ENCODE measurements at regions not wholly inside any gene's neighbourhood (a gene's known extent, or its start where the extent isn't known, plus 50 kb on each side); places are given as distances from the start of the nearest gene placed in this dataset.

- intact Hi-C loops (cut with micrococcal nuclease), result no loop called here
- DNase-seq, result no peak
- Mint-ChIP-seq H3K9me3 (peaks cover 14% of the 10 kb centered on the region), H3K36me3 (ENCODE audit: low read depth) (no peaks in the 10 kb centered on the region), H3K4me3 (no peak overlapping the region), H3K27ac (no peak overlapping the region), H3K4me1 (no peaks in the 10 kb centered on the region), H3K27me3 (peaks cover 3% of the 10 kb centered on the region)
- ChIA-PET CTCF (no interaction called here), POLR2A (no interaction called here)
- no peak for TF ChIP-seq CTCF (IDR thresholded peaks at IDR 0.05)
- ATAC-seq (ENCODE audit: low read depth), result no peak
These were observed 209.7 kb upstream of the TUT7 start for GRCh38 chr9:86563936-86564335.

GRCh38 chr9:86563350-86563749 lies 209.1 kb upstream of the TUT7 start:
- intact Hi-C loops (cut with micrococcal nuclease), result no loop called here
- ChIA-PET CTCF (no interaction called here), POLR2A (no interaction called here)
- Mint-ChIP-seq H3K27me3 (peaks cover 3% of the 10 kb centered on the region), H3K36me3 (ENCODE audit: low read depth) (no peaks in the 10 kb centered on the region), H3K4me3 (no peak overlapping the region), H3K4me1 (no peaks in the 10 kb centered on the region), H3K9me3 (peaks cover 11% of the 10 kb centered on the region), H3K27ac (no peak overlapping the region)
- TF ChIP-seq CTCF (IDR thresholded peaks at IDR 0.05), result no peak
- DNase-seq (no peak), ATAC-seq (ENCODE audit: low read depth) (no peak)

GRCh38 chr9:86562691-86563090 lies 208.5 kb upstream of the TUT7 start:
- Mint-ChIP-seq H3K36me3 (ENCODE audit: low read depth) (no peaks in the 10 kb centered on the region), H3K27ac (no peak overlapping the region), H3K4me1 (no peaks in the 10 kb centered on the region), H3K4me3 (no peak overlapping the region), H3K9me3 (peaks cover 9% of the 10 kb centered on the region), H3K27me3 (peaks cover 3% of the 10 kb centered on the region)
- POLR2A ChIA-PET, result no interaction called here
- DNase-seq (no peak), ATAC-seq (ENCODE audit: low read depth) (no peak)
- intact Hi-C loops (cut with micrococcal nuclease), result no loop called here
- CTCF ChIA-PET, result no interaction called here
- TF ChIP-seq CTCF (IDR thresholded peaks at IDR 0.05), result no peak

- Mint-ChIP-seq H3K4me1 (no peaks in the 10 kb centered on the region), H3K36me3 (ENCODE audit: low read depth) (no peaks in the 10 kb centered on the region), H3K27ac (no peak overlapping the region), H3K27me3 (peaks cover 6% of the 10 kb centered on the region), H3K4me3 (no peak overlapping the region), H3K9me3 (no peaks in the 10 kb centered on the region)
- no peak for TF ChIP-seq CTCF (IDR thresholded peaks at IDR 0.05)
- intact Hi-C loops (cut with micrococcal nuclease), result no loop called here
- no peak for DNase-seq
- ATAC-seq (ENCODE audit: low read depth), result no peak
- ChIA-PET POLR2A (no interaction called here), CTCF (no interaction called here)
These were observed 203.7 kb upstream of the TUT7 start for GRCh38 chr9:86557918-86558317.

- no peak overlapping the region for H3K27ac Mint-ChIP-seq
- H3K9me3 Mint-ChIP-seq, result no peaks in the 10 kb centered on the region
- H3K27me3 Mint-ChIP-seq, result peaks cover 6% of the 10 kb centered on the region
- ATAC-seq (ENCODE audit: low read depth), result no peak
- CTCF ChIA-PET, result no interaction called here
- DNase-seq, result no peak
- intact Hi-C loops (cut with micrococcal nuclease), result no loop called here
- no peaks in the 10 kb centered on the region for H3K4me1 Mint-ChIP-seq
- POLR2A ChIA-PET, result no interaction called here
- no peak for TF ChIP-seq CTCF (IDR thresholded peaks at IDR 0.05)
- no peaks in the 10 kb centered on the region for H3K36me3 Mint-ChIP-seq (ENCODE audit: low read depth)
- no peak overlapping the region for H3K4me3 Mint-ChIP-seq
These were observed 203.0 kb upstream of the TUT7 start for GRCh38 chr9:86557063-86557766.
